ENCODE measurements at regions not wholly inside any gene's neighbourhood (a gene's known extent, or its start where the extent isn't known, plus 50 kb on each side); places are given as distances from the start of the nearest gene placed in this dataset. TPM values are rescaled to one million over a fixed set of nuclear protein-coding genes. Genes with fewer than 3 reads are reported as not detected.
"Not testable (repeated sequence)": the region's sequence is repeated elsewhere in the genome, so short reads cannot be mapped to it uniquely, and the experiment has no call there.

GRCh38 chr17:43283606-43284005 is 49.8 kb upstream of the RNU2-1 start:
- FAIRE-seq; H3K79me2 ChIP-seq (ENCODE audit: control insufficient read depth in 1 of 2, insufficient read depth in 2 of 2, low read length in 2 of 2); H3K56ac ChIP-seq (replicated peaks; ENCODE audit: insufficient read length, low read depth, low read length); H2AFZ ChIP-seq (ENCODE audit: low read length); H3K27ac ChIP-seq (ENCODE audit: low read depth, low read length); H3K9me3 ChIP-seq (ENCODE audit: insufficient read depth in 2 of 2, low read depth in 1 of 2, low read length in 1 of 2); H4K20me1 ChIP-seq (replicated peaks in 1 of 2; ENCODE audit: control insufficient read depth in 1 of 2, insufficient read depth in 2 of 2, low read length in 2 of 2); H4K8ac ChIP-seq (ENCODE audit: extremely low read depth, insufficient read depth, low read length); H3K27me3 ChIP-seq (replicated peaks in 1 of 4; ENCODE audit: control insufficient read depth in 3 of 4, extremely low read depth in 1 of 4, insufficient read depth in 3 of 4, low read length in 3 of 4); H3K9ac ChIP-seq (replicated peaks in 1 of 4; ENCODE audit: extremely low read depth in 1 of 4, low read depth in 3 of 4, low read length in 3 of 4); H3K4ac ChIP-seq (replicated peaks; ENCODE audit: insufficient read length, low read depth, low read length); H3K36me3 ChIP-seq (ENCODE audit: control insufficient read depth in 2 of 4, insufficient read depth in 4 of 4, low read length in 3 of 4); H4K5ac ChIP-seq (ENCODE audit: insufficient read length, low read depth, low read length); H3K18ac ChIP-seq (ENCODE audit: extremely low read depth, low read length); H3K79me1 ChIP-seq (ENCODE audit: low read depth, low read length); H2BK120ac ChIP-seq (replicated peaks; ENCODE audit: low read depth, low read length); H4K91ac ChIP-seq (replicated peaks; ENCODE audit: insufficient read length, low read length); H3K23ac ChIP-seq (ENCODE audit: insufficient read length); H2AK5ac ChIP-seq (ENCODE audit: low read depth, low read length); H2BK12ac ChIP-seq (ENCODE audit: low read depth, low read length); H3K23me2 ChIP-seq (ENCODE audit: low read depth, low read length); H3K4me3 ChIP-seq (ENCODE audit: extremely low read depth in 1 of 4, insufficient read depth in 2 of 4, low read depth in 3 of 4, low read length in 4 of 4); H2BK15ac ChIP-seq (ENCODE audit: low read length); H3K14ac ChIP-seq (ENCODE audit: insufficient read length); H2BK5ac ChIP-seq (ENCODE audit: low read depth, low read length); CTCF ChIA-PET (ENCODE audit: partially characterized antibody); H2BK20ac ChIP-seq (ENCODE audit: low read length); POLR2A ChIA-PET (ENCODE audit: partially characterized antibody); H3K4me1 ChIP-seq (replicated peaks in 1 of 4; ENCODE audit: control insufficient read depth in 3 of 4, insufficient read depth in 4 of 4, low read length in 3 of 4); H3K4me2 ChIP-seq (ENCODE audit: insufficient read depth in 1 of 2, low read depth in 2 of 2, low read length in 2 of 2): not testable (repeated sequence)
- DNase-seq (ENCODE audit: low read depth in 1 of 2, low spot score in 2 of 2) = peak in 1 of 2 experiments; percentile 34
- no CpG with 5 or more reads among the region's 15 CpGs for WGBS, 2 experiments (ENCODE audit: extremely low coverage in 1 of 2, insufficient coverage in 1 of 2, insufficient read length in 1 of 2, insufficient replicate concordance in 2 of 2, low coverage in 1 of 2, low lambda C conversion rate in 2 of 2, missing lambda C conversion rate in 1 of 2)

Small RNAs in the stretch of these regions (small RNA-seq; reads per million reads assigned to genes)
- gene RF00004 (ENCODE audit: insufficient read depth) = not detected

Measured in H1 (cell line).